Thoracic aorta (tissue), 2 donors: ENCODE measurements at regions not wholly inside any gene's neighbourhood (a gene's known extent, or its start where the extent isn't known, plus 50 kb on each side); places are given as distances from the start of the nearest gene placed in this dataset.

Experiments
- ATAC-seq: fragments of 150-250 bp; one replicate; pipeline ENCODE4 v1.8.0; 2017; ENCODE audit warnings: low read depth; ENCODE audit not compliant: insufficient number of reproducible peaks, low FRiP score
- DNase-seq: peaks from one replicate; pipeline ENCODE4 v3.0.0-alpha.2; 2020; ENCODE audit warnings: low spot score
- H3K27ac ChIP-seq, 2 donors: fragments of 200-600 bp; sonication (generic); 1 replicate in 1 of 2; 2 replicates in 1 of 2; pipeline ENCODE4 v1.5.1; 2016; ENCODE audit warnings: mild to moderate bottlenecking in 2 of 2, moderate library complexity in 2 of 2
- H3K27me3 ChIP-seq: fragments of 200-600 bp; sonication (generic); replicated peaks from 2 replicates; pipeline ENCODE4 v1.6.0; 2016; ENCODE audit warnings: mild to moderate bottlenecking; ENCODE audit not compliant: insufficient read depth
- H3K36me3 ChIP-seq: fragments of 200-600 bp; sonication (generic); one replicate; pipeline ENCODE4 v1.5.1; 2016
- H3K4me1 ChIP-seq, 2 donors: fragments of 200-600 bp; sonication (generic); 1 replicate in 1 of 2; 2 replicates in 1 of 2; pipeline versions ENCODE4 v1.5.1 to v1.6.0; 2016; ENCODE audit warnings: low read depth in 2 of 2, mild to moderate bottlenecking in 1 of 2; ENCODE audit not compliant: control insufficient read depth in 1 of 2
- H3K4me3 ChIP-seq: fragments of 200-600 bp; sonication (generic); 2 replicates; pipeline ENCODE4 v1.5.1; 2016; ENCODE audit warnings: mild to moderate bottlenecking
- H3K9me3 ChIP-seq: fragments of 200-600 bp; sonication (generic); 2 replicates; pipeline ENCODE4 v1.5.1; 2016
- CTCF ChIP-seq: fragments of 200-600 bp; sonication (generic); IDR thresholded peaks from one replicate; pipeline ENCODE4 v1.5.1; 2019; ENCODE audit warnings: antibody characterized with exemption

- DNase-seq (no peak), ATAC-seq (no peak)
- Histone ChIP-seq H3K27me3 (no peaks in the 10 kb centered on the region), H3K4me1 (no peaks in the 10 kb centered on the region), H3K36me3 (no peaks in the 10 kb centered on the region), H3K9me3 (no peaks in the 10 kb centered on the region), H3K27ac (no peak overlapping the region), H3K4me3 (no peak overlapping the region)
- no peak for TF ChIP-seq CTCF
Observed at GRCh38 chr11:116537121-116537520, 235.7 kb downstream of the BUD13 start.

GRCh38 chr11:116536416-116536815, 236.4 kb downstream of the BUD13 start:
- Histone ChIP-seq H3K9me3 (no peaks in the 10 kb centered on the region), H3K4me3 (no peak overlapping the region), H3K36me3 (no peaks in the 10 kb centered on the region), H3K27me3 (no peaks in the 10 kb centered on the region), H3K27ac (no peak overlapping the region), H3K4me1 (no peaks in the 10 kb centered on the region)
- DNase-seq (no peak), ATAC-seq (no peak)
- no peak for TF ChIP-seq CTCF

GRCh38 chr11:116535994-116536393, 236.8 kb downstream of the BUD13 start:
- no peak for TF ChIP-seq CTCF
- Histone ChIP-seq H3K27me3 (no peaks in the 10 kb centered on the region), H3K4me3 (no peak overlapping the region), H3K27ac (no peak overlapping the region), H3K9me3 (no peaks in the 10 kb centered on the region), H3K4me1 (no peaks in the 10 kb centered on the region), H3K36me3 (no peaks in the 10 kb centered on the region)
- no peak for DNase-seq
- ATAC-seq = no peak

GRCh38 chr11:116535120-116535519, 237.7 kb downstream of the BUD13 start:
- DNase-seq (no peak), ATAC-seq (no peak)
- H3K9me3 ChIP-seq = peaks cover 3% of the 10 kb centered on the region
- H3K27me3 ChIP-seq = no peaks in the 10 kb centered on the region
- no peak overlapping the region for H3K27ac ChIP-seq
- H3K4me3 ChIP-seq = no peak overlapping the region
- H3K4me1 ChIP-seq = no peaks in the 10 kb centered on the region
- TF ChIP-seq CTCF = no peak
- no peaks in the 10 kb centered on the region for H3K36me3 ChIP-seq

GRCh38 chr11:116534270-116534975, 238.4 kb downstream of the BUD13 start:
- no peak for DNase-seq

More at GRCh38 chr11:116534270-116534975, 238.4 kb downstream of the BUD13 start:
- Histone ChIP-seq H3K36me3 (no peaks in the 10 kb centered on the region), H3K4me3 (no peak overlapping the region), H3K4me1 (no peaks in the 10 kb centered on the region), H3K27me3 (no peaks in the 10 kb centered on the region), H3K27ac (no peak overlapping the region), H3K9me3 (peaks cover 3% of the 10 kb centered on the region)
- no peak for ATAC-seq
- no peak for TF ChIP-seq CTCF
